SK-N-SH (cell line): ENCODE measurements at regions not wholly inside any gene's neighbourhood (a gene's known extent, or its start where the extent isn't known, plus 50 kb on each side); places are given as distances from the start of the nearest gene placed in this dataset.

Experiments used
- CTCF ChIP-seq: fragments of 200-600 bp; sonication (generic); IDR thresholded peaks from 2 replicates; pipeline ENCODE4 v1.6.1; 2017; ENCODE audit warnings: antibody characterized with exemption, mild to moderate bottlenecking, moderate library complexity
- EZH2phosphoT487 ChIP-seq: fragments of 200-600 bp; sonication (generic); IDR thresholded peaks from 2 replicates; pipeline ENCODE4 v1.6.1; 2017; ENCODE audit warnings: low read depth, mixed run types, mild to moderate bottlenecking, antibody characterized with exemption, moderate library complexity, borderline replicate concordance
- GATA2 ChIP-seq: sonication (generic); formaldehyde crosslinking; IDR thresholded peaks from 2 replicates; pipeline ENCODE4 v1.5.0; 2020; ENCODE audit warnings: mild to moderate bottlenecking, missing genetic modification reagents
- PBX3 ChIP-seq: IDR thresholded peaks from 2 replicates; pipeline ENCODE4; 2012
- POLR2AphosphoS5 ChIP-seq: IDR thresholded peaks from 2 replicates; pipeline ENCODE4 v1.6.1; 2012; ENCODE audit warnings: low read depth, low read length
- TCF12 ChIP-seq: IDR thresholded peaks from 2 replicates; pipeline ENCODE4 v1.4.0; 2012

DNA sequence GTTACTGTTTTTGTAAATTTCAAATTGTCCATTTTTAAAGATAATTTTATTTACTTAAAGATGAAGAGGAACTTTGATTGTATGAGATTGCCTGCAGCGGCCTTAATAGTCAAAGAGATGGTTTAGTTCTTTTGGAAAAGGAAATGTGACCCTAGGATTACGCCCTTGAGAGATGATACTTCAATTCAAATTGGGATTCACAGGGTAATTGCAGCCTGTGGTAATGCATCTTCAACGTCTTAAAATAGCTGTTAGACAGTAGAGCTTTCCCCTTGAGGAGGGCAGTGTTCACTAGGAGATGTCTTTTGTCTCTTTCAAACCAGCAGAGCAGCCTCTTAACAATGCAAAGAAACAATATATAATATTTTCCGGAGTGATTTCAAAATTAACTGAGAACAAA is 127.1 kb downstream of the TAF11L14 start:
- TF ChIP-seq CTCF (no peak), POLR2AphosphoS5 (no peak), EZH2phosphoT487 (no peak), TCF12 (no peak), PBX3 (no peak), GATA2 (CRISPR knock-in tag) (no peak)
